ENCODE measurements at regions not wholly inside any gene's neighbourhood (a gene's known extent, or its start where the extent isn't known, plus 50 kb on each side); places are given as distances from the start of the nearest gene placed in this dataset.

DNA sequence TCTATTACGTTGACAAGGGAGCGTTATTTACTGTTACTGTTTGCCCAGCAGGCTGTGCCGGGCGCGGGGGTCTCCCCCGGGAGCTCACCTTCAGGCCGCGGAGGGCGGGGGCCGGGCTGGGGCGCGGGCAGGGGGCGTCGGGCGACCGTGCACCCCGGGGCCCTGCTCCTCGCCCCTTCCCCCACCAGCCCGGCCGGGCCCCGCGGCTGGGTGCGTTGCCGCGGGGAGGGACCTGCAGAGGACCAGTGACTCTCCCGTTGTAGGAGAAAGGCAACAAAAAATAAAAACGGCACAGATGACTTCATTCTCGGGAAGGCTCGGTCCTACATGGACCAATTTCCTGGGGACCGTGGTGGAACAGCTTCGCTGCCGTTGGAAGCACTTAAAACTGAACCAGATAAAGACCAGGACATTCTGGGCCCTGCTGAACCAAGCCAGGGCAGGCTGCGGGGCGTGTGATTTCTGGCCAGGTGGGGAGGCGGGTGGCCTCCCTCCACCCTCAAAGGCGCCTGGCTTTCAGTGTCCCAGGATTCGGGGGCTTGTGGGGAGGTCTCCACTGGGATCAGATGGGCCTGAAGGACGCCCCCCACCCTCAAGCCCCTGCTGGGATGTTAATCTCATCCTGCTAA lies 57.4 kb downstream of the IGLL1 start:
- peaks cover 60% of the 10 kb centered on the region for H3K4me1 Mint-ChIP-seq
- TF ChIP-seq, protein P1, sequence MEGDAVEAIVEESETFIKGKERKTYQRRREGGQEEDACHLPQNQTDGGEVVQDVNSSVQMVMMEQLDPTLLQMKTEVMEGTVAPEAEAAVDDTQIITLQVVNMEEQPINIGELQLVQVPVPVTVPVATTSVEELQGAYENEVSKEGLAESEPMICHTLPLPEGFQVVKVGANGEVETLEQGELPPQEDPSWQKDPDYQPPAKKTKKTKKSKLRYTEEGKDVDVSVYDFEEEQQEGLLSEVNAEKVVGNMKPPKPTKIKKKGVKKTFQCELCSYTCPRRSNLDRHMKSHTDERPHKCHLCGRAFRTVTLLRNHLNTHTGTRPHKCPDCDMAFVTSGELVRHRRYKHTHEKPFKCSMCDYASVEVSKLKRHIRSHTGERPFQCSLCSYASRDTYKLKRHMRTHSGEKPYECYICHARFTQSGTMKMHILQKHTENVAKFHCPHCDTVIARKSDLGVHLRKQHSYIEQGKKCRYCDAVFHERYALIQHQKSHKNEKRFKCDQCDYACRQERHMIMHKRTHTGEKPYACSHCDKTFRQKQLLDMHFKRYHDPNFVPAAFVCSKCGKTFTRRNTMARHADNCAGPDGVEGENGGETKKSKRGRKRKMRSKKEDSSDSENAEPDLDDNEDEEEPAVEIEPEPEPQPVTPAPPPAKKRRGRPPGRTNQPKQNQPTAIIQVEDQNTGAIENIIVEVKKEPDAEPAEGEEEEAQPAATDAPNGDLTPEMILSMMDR (IDR thresholded peaks at IDR 0.05; ENCODE audit: unreplicated experiment in 3 of 3) = no peak
- no peaks in the 10 kb centered on the region for H3K9me3 Mint-ChIP-seq
- H3K27ac Mint-ChIP-seq = peak overlapping the region; percentile 100
- peaks cover 4% of the 10 kb centered on the region for H3K27me3 Mint-ChIP-seq (ENCODE audit: low read depth)
- peak overlapping the region; percentile 48 to 64 (median 53) for H3K4me3 Mint-ChIP-seq
- H3K36me3 Mint-ChIP-seq (ENCODE audit: low read depth) = no peaks in the 10 kb centered on the region

- peaks cover 4% of the 10 kb centered on the region for H3K27me3 Mint-ChIP-seq (ENCODE audit: low read depth)
- peak overlapping the region; percentile 68 to 80 (median 79) for H3K4me3 Mint-ChIP-seq
- TF ChIP-seq, protein P1 (IDR thresholded peaks at IDR 0.05; ENCODE audit: unreplicated experiment in 3 of 3) = no peak
- H3K9me3 Mint-ChIP-seq = no peaks in the 10 kb centered on the region
- H3K4me1 Mint-ChIP-seq = peaks cover 57% of the 10 kb centered on the region
- peak overlapping the region; percentile 100 for H3K27ac Mint-ChIP-seq
- H3K36me3 Mint-ChIP-seq (ENCODE audit: low read depth) = no peaks in the 10 kb centered on the region
These were observed 58.5 kb downstream of the IGLL1 start for GRCh38 chr22:23521441-23522113.

DNA sequence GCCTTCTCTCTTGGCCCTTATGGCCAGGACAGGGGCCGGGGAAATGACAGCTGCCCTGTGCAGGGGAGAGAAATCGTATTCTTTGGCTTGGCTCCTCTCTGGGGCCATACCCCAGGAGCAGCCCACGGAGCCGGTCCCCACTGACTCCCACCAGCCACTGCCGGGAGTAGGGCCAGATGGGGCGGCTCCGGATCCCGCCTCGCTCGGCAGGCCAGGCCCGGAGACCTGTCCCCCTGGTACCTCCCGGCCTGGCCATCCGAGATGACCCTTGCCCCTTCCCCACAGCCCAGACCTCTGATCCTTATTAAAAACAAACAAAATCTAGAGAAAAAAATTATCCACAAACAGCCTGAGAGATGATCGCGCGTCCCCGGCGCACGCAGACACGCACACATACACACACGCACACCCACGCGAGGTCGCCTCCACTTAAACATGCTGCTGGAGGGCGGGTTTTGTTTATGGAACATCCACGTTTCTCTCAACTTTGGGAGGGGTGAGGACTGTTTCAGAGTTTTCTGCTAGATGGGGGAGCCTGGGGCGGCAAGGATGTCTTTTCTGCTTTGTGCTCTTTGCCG lies 59.1 kb downstream of the IGLL1 start:
- H3K27me3 Mint-ChIP-seq (ENCODE audit: low read depth) = peaks cover 4% of the 10 kb centered on the region
- H3K4me3 Mint-ChIP-seq = peak overlapping the region; percentile 68 to 80 (median 79)
- TF ChIP-seq, protein P1 (IDR thresholded peaks at IDR 0.05; ENCODE audit: unreplicated experiment in 3 of 3) = no peak
- H3K4me1 Mint-ChIP-seq = peaks cover 57% of the 10 kb centered on the region
- H3K27ac Mint-ChIP-seq = peak overlapping the region; percentile 100
- no peaks in the 10 kb centered on the region for H3K36me3 Mint-ChIP-seq (ENCODE audit: low read depth)
- H3K9me3 Mint-ChIP-seq = no peaks in the 10 kb centered on the region

DNA sequence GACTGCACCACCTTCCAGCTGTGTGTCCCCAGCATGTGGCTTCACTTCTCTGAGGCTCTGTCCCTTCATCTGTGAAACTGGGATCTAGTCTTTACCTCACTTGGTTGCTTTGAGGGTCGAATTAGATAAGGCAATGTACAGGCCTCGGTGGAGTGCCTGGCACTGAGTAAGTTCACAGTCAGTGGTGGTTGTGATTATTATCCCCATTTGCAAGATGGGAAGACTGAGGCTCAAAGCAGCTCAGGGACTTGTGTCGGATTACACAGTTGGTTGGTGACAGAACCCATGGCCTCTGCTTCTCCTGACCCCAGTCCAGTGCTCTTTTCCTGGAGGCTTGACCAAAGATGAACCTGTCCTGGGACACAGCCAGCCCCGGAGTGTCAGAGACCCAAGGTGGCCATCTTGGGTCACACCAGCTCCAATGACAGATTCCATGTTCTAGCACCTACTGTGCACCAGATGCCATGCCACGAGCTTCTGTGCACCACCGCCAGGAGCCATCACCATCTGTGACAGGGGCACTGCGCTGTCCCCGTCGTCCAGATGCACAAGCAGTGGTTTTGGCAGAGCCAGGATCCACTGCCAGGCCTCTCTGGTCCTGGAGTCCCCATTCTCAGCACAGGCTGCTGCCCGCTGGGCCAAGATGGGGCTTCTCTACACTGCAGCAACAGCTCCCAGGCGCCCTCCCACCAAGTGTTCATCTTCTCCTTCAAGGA lies 60.5 kb downstream of the IGLL1 start:
- Mint-ChIP-seq H3K27me3 (ENCODE audit: low read depth) (peaks cover 1% of the 10 kb centered on the region), H3K27ac (peak overlapping the region; percentile 100), H3K4me1 (peaks cover 49% of the 10 kb centered on the region), H3K9me3 (no peaks in the 10 kb centered on the region), H3K4me3 (no peak overlapping the region), H3K36me3 (ENCODE audit: low read depth) (no peaks in the 10 kb centered on the region)
- TF ChIP-seq, protein P1 (IDR thresholded peaks at IDR 0.05; ENCODE audit: unreplicated experiment in 3 of 3) = no peak

DNA sequence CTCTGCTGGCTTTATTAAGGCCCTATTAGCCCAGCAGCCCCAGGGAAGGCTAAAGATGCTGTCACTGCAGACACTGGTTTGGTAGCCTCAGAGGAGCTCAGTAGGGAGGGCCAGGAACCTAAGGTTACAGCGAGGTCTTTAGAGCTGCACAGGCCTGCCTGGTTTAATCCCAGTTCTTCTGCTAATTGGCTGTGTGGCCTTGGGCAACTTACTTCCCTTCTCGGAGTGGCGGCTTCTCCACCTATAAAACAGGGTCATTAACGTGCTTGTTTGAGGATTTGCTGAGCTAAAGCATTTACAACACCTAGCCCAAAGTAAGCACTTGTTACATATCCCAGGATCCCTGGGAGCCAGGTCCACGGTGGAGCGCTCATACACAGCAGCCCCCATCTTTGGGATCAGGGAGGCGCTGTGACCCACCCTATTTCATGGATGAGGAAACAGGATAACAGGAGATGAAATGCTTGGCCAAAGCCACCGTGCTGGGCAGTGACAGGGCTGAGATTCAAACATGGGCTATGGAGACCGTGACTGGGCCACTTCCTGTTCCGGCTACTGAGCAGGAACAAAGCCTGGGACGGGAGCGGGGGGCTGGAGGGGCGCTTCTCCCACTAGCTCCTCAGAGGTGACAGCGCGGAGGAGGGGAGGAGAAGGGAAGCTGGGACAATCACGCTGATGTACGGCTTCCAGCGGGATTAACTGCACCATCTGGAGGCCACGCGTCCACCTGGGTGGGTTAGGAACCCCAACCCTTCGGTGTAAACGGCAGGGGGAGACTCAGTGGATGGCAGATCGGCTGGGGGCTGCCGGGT lies 61.5 kb downstream of the IGLL1 start:
- Mint-ChIP-seq H3K4me1 (peaks cover 44% of the 10 kb centered on the region), H3K9me3 (no peaks in the 10 kb centered on the region), H3K27ac (peak overlapping the region; percentile 100), H3K36me3 (ENCODE audit: low read depth) (no peaks in the 10 kb centered on the region), H3K4me3 (peak overlapping the region; percentile 16 to 38 (median 31)), H3K27me3 (ENCODE audit: low read depth) (peaks cover 7% of the 10 kb centered on the region)
- TF ChIP-seq, protein P1 (IDR thresholded peaks at IDR 0.05; ENCODE audit: unreplicated experiment in 3 of 3) = no peak
